WTC11 (cell line): ENCODE measurements at regions not wholly inside any gene's neighbourhood (a gene's known extent, or its start where the extent isn't known, plus 50 kb on each side); places are given as distances from the start of the nearest gene placed in this dataset.

Experiments
- ATF3 ChIP-seq: sonication (generic); formaldehyde crosslinking; conservative IDR thresholded peaks from 2 replicates; pipeline ENCODE4 v1.8.1; 2022; ENCODE audit warnings: mild to moderate bottlenecking, missing genetic modification reagents
- FOXJ3 ChIP-seq: sonication (generic); formaldehyde crosslinking; IDR thresholded peaks from 2 replicates; pipeline ENCODE4 v1.9.0; 2021; ENCODE audit warnings: missing genetic modification reagents, mild to moderate bottlenecking, borderline replicate concordance
- KAT7 ChIP-seq: sonication (generic); formaldehyde crosslinking; IDR thresholded peaks from 2 replicates; pipeline ENCODE4 v1.8.1; 2023; ENCODE audit warnings: missing genetic modification reagents, mild to moderate bottlenecking, borderline replicate concordance
- NFE2L1 ChIP-seq: sonication (generic); formaldehyde crosslinking; IDR thresholded peaks from 2 replicates; pipeline ENCODE4 v1.8.1; 2023; ENCODE audit warnings: missing genetic modification reagents
- USF2 ChIP-seq: sonication (generic); formaldehyde crosslinking; IDR thresholded peaks from 2 replicates; pipeline ENCODE4 v1.8.1; 2023; ENCODE audit warnings: mild to moderate bottlenecking, missing genetic modification reagents, moderate library complexity
- ZNF121 ChIP-seq: sonication (generic); formaldehyde crosslinking; IDR thresholded peaks from 2 replicates; pipeline ENCODE4 v1.8.0; 2023; ENCODE audit warnings: missing genetic modification reagents
- ZNF138 ChIP-seq: sonication (generic); formaldehyde crosslinking; conservative IDR thresholded peaks from 2 replicates; pipeline ENCODE4 v1.8.1; 2022; ENCODE audit warnings: mild to moderate bottlenecking, moderate library complexity, missing genetic modification reagents
- ZNF423 ChIP-seq: fragments of 250-450 bp; sonication (Bioruptor Pico); IDR thresholded peaks from 2 replicates; pipeline ENCODE4 v2.1.2; 2022; ENCODE audit warnings: mild to moderate bottlenecking, moderate library complexity
- TF ChIP-seq, protein P1 (sequence below): fragments of 200-600 bp; IDR thresholded peaks from 2 replicates; pipeline ENCODE4 v1.8.0; 2022; ENCODE audit warnings: antibody characterized with exemption

GRCh38 chr10:52949899-52950298, 177.3 kb upstream of the MBL2 start:
- TF ChIP-seq, protein P1, sequence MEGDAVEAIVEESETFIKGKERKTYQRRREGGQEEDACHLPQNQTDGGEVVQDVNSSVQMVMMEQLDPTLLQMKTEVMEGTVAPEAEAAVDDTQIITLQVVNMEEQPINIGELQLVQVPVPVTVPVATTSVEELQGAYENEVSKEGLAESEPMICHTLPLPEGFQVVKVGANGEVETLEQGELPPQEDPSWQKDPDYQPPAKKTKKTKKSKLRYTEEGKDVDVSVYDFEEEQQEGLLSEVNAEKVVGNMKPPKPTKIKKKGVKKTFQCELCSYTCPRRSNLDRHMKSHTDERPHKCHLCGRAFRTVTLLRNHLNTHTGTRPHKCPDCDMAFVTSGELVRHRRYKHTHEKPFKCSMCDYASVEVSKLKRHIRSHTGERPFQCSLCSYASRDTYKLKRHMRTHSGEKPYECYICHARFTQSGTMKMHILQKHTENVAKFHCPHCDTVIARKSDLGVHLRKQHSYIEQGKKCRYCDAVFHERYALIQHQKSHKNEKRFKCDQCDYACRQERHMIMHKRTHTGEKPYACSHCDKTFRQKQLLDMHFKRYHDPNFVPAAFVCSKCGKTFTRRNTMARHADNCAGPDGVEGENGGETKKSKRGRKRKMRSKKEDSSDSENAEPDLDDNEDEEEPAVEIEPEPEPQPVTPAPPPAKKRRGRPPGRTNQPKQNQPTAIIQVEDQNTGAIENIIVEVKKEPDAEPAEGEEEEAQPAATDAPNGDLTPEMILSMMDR = no peak
- TF ChIP-seq FOXJ3 (CRISPR knock-in tag) = no peak
- no peak for TF ChIP-seq USF2 (CRISPR knock-in tag)
- TF ChIP-seq ATF3 (CRISPR knock-in tag) = no peak
- TF ChIP-seq ZNF423 (CRISPR knock-in tag) = no peak
- no peak for TF ChIP-seq ZNF121
- no peak for TF ChIP-seq NFE2L1
- TF ChIP-seq ZNF138 (CRISPR knock-in tag) = no peak
- no peak for TF ChIP-seq KAT7 (CRISPR knock-in tag)
